Stomach (tissue), 4 donors: ENCODE measurements at regions not wholly inside any gene's neighbourhood (a gene's known extent, or its start where the extent isn't known, plus 50 kb on each side); places are given as distances from the start of the nearest gene placed in this dataset.

ENCODE experiments used
- CTCF ChIP-seq, 7 experiments: fragments of 450-650 bp in 4 of 7; fragments of 200-600 bp in 3 of 7; sonication (generic) in 3 of 7; IDR thresholded peaks; one replicate each; pipeline ENCODE4 v1.5.1; 2016 to 2019; ENCODE audit warnings: antibody characterized with exemption in 7 of 7, control low read depth in 2 of 7, mild to moderate bottlenecking in 1 of 7
- EP300 ChIP-seq: sonication (generic); formaldehyde crosslinking; IDR thresholded peaks from one replicate; pipeline ENCODE4 v1.6.1; 2017; ENCODE audit warnings: antibody characterized with exemption
- POLR2A ChIP-seq, 4 donors: fragments of 450-650 bp; IDR thresholded peaks; one replicate each; pipeline ENCODE4 v1.6.1; 2016; ENCODE audit warnings: antibody characterized with exemption in 4 of 4, control low read depth in 2 of 4, mild to moderate bottlenecking in 1 of 4, moderate library complexity in 1 of 4

DNA sequence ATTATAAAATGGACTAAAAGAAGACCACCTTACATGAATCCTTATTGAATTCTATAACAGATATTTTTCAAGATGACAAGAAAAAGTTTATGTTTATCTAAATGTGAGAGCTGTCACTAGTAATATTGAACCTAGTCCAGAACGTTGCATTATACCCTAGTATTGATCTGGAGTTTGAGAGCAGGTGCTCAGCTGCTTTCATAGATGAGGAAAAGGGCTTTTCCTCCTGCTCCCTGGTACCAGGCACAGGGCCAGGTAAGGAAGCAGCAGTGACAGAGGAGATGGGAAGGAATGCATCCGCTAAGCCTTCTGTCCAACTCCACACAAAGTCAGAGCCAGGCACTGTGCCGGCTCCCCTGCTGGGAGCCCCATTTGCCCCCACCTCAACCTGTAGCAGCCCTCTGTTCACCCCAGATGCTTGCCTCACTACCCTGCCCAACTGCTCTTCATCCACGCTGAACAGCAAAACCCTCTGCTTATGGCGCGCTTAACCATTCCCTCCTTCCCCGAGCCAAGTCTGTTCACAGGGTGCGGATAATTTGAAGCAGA lies 393.1 kb downstream of the FRK start:
- TF ChIP-seq CTCF (IDR thresholded peaks at IDR 0.05) (no peak), POLR2A (IDR thresholded peaks at IDR 0.05) (no peak), EP300 (no peak)
